Neural cell (in vitro differentiated cells): ENCODE measurements at regions not wholly inside any gene's neighbourhood (a gene's known extent, or its start where the extent isn't known, plus 50 kb on each side); places are given as distances from the start of the nearest gene placed in this dataset.

Experiments used
- CTCF ChIP-seq: fragments of 450-650 bp; IDR thresholded peaks from 2 replicates; pipeline ENCODE4 v1.5.1; 2014; ENCODE audit warnings: antibody characterized with exemption, mild to moderate bottlenecking, moderate library complexity; ENCODE audit not compliant: poor library complexity, severe bottlenecking
- EP300 ChIP-seq: fragments of 450-650 bp; conservative IDR thresholded peaks from 2 replicates; pipeline ENCODE4 v1.6.1; 2014; ENCODE audit warnings: antibody characterized with exemption, mild to moderate bottlenecking, moderate library complexity; ENCODE audit not compliant: poor library complexity, severe bottlenecking
- EZH2 ChIP-seq: fragments of 200-600, 300-800 bp; shearing (Covaris generic), sonication (generic); IDR thresholded peaks from 2 replicates; pipeline ENCODE4 v1.6.1; 2014; ENCODE audit warnings: antibody characterized with exemption, low read length, borderline replicate concordance, mild to moderate bottlenecking; ENCODE audit not compliant: insufficient read depth, poor library complexity, severe bottlenecking
- SMC3 ChIP-seq: fragments of 450-650 bp; conservative IDR thresholded peaks from 2 replicates; pipeline ENCODE4 v1.6.1; 2014; ENCODE audit warnings: antibody characterized with exemption, mild to moderate bottlenecking, moderate library complexity; ENCODE audit not compliant: poor library complexity

DNA sequence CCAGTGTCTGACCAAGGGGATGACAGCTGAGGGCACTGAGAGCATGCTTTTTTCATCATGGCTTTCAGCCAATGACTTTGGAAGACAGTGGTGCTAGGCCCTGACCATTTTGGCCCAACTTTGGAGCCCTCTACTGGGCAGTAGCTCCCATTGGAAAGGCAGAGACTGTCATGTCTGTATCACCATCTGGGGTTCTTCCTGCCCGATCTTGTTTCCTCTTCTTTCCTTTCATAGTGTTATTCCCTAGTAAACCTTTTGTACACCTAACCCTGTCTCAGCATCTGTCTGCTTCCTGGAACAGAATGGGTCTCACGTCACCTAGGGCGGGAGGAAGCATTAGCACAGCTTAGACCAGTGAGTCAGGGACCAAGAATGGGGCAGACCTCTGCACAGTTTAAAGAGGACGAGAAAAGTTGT lies 97.4 kb upstream of the MAST4 start:
- no peak for TF ChIP-seq EP300
- TF ChIP-seq CTCF = no peak
- TF ChIP-seq SMC3 = no peak
- TF ChIP-seq EZH2 = no peak
